DND-41 (cell line): ENCODE measurements at regions not wholly inside any gene's neighbourhood (a gene's known extent, or its start where the extent isn't known, plus 50 kb on each side); places are given as distances from the start of the nearest gene placed in this dataset.

Experiments
- CTCF ChIP-seq: IDR thresholded peaks from 2 replicates; pipeline ENCODE4 v1.5.1; 2012; ENCODE audit warnings: borderline replicate concordance, low read length, moderate library complexity, mild to moderate bottlenecking; ENCODE audit not compliant: poor library complexity, severe bottlenecking; ENCODE audit errors: extremely low read depth
- EZH2 ChIP-seq: IDR thresholded peaks from 3 replicates; pipeline ENCODE4 v1.6.1; 2012; ENCODE audit warnings: borderline replicate concordance, low read depth, mild to moderate bottlenecking, moderate library complexity, low read length, inconsistent platforms; ENCODE audit not compliant: severe bottlenecking

- TF ChIP-seq CTCF (no peak), EZH2 (no peak)
These were observed 182.1 kb downstream of the UTRN start for GRCh38 chr6:144467172-144467762.
